Muscle of leg (tissue), 3 donors: ENCODE measurements at regions not wholly inside any gene's neighbourhood (a gene's known extent, or its start where the extent isn't known, plus 50 kb on each side); places are given as distances from the start of the nearest gene placed in this dataset.

ENCODE experiments used
- DNase-seq: peaks from one replicate; pipeline ENCODE4 v3.0.0; 2013
- H3K27ac ChIP-seq: one replicate; pipeline ENCODE4 v1.5.1; 2013; ENCODE audit warnings: mild to moderate bottlenecking, low read length, control low read depth
- H3K27me3 ChIP-seq: one replicate; pipeline ENCODE4 v1.6.1; 2013; ENCODE audit warnings: low read length; ENCODE audit not compliant: control insufficient read depth, insufficient read depth
- H3K36me3 ChIP-seq: one replicate; pipeline ENCODE4 v1.6.1; 2013; ENCODE audit warnings: low read length; ENCODE audit not compliant: control insufficient read depth, insufficient read depth
- H3K4me1 ChIP-seq: one replicate; pipeline ENCODE4 v1.6.1; 2013; ENCODE audit warnings: low read length; ENCODE audit not compliant: control insufficient read depth, insufficient read depth
- H3K4me3 ChIP-seq: one replicate; pipeline ENCODE4 v1.5.1; 2013; ENCODE audit warnings: low read length, control low read depth
- H3K9me3 ChIP-seq: replicated peaks from 2 replicates; pipeline ENCODE4 v1.6.1; 2013; ENCODE audit warnings: low read depth, low read length; ENCODE audit not compliant: control insufficient read depth
- WGBS: methylation state at CpG from one replicate; pipeline ENCODE4 v1.1.5; 2013; ENCODE audit warnings: missing lambda C conversion rate; ENCODE audit not compliant: insufficient coverage; 5-methylcytosine and 5-hydroxymethylcytosine counted together

- Histone ChIP-seq H3K4me3 (no peak overlapping the region), H3K27me3 (no peaks in the 10 kb centered on the region), H3K36me3 (no peaks in the 10 kb centered on the region), H3K9me3 (no peaks in the 10 kb centered on the region), H3K27ac (no peak overlapping the region), H3K4me1 (no peaks in the 10 kb centered on the region)
- WGBS = 75% methylated on average over 2 of the region's 3 CpGs
- DNase-seq = no peak
Observed at GRCh38 chr13:59332966-59333365, 830.8 kb downstream of the DIAPH3 start.

GRCh38 chr13:59337070-59337469 lies 826.7 kb downstream of the DIAPH3 start:
- DNase-seq = peak; percentile 94
- no CpG with 5 or more reads among the region's 4 CpGs for WGBS
- Histone ChIP-seq H3K27ac (peak overlapping the region; percentile 80), H3K27me3 (no peaks in the 10 kb centered on the region), H3K4me1 (peaks cover 3% of the 10 kb centered on the region), H3K36me3 (no peaks in the 10 kb centered on the region), H3K9me3 (no peaks in the 10 kb centered on the region), H3K4me3 (no peak overlapping the region)

GRCh38 chr13:59340151-59340550 lies 823.6 kb downstream of the DIAPH3 start:
- Histone ChIP-seq H3K36me3 (no peaks in the 10 kb centered on the region), H3K27me3 (no peaks in the 10 kb centered on the region), H3K9me3 (no peaks in the 10 kb centered on the region), H3K4me3 (no peak overlapping the region), H3K27ac (no peak overlapping the region), H3K4me1 (peaks cover 5% of the 10 kb centered on the region)
- WGBS = no CpG with 5 or more reads among the region's 5 CpGs
- DNase-seq = no peak

DNA sequence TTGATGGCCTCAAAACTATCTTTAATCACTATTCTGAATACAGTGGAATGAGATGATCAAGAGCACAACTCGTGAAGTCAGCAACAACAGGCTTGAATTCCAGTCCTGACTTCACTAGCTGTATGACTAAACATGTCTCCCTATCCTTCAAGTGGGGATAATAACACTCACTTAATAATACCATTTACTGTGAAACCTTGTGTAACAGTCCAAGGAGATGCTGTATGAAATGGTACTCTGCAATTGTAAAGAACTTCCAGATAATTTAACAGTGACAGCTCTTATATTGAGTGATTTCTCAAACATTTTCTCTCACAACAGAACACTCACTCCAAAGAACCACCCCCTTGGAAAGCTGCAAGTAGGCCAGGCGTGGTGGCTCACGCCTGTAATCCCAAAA lies 823.1 kb downstream of the DIAPH3 start:
- Histone ChIP-seq H3K27ac (no peak overlapping the region), H3K4me3 (no peak overlapping the region), H3K36me3 (no peaks in the 10 kb centered on the region), H3K9me3 (no peaks in the 10 kb centered on the region), H3K27me3 (no peaks in the 10 kb centered on the region), H3K4me1 (peaks cover 8% of the 10 kb centered on the region)
- 100% methylated on average over 1 of the region's 3 CpGs for WGBS
- no peak for DNase-seq

- Histone ChIP-seq H3K4me3 (no peak overlapping the region), H3K27me3 (no peaks in the 10 kb centered on the region), H3K36me3 (no peaks in the 10 kb centered on the region), H3K4me1 (peaks cover 10% of the 10 kb centered on the region), H3K27ac (peak overlapping the region; percentile 65), H3K9me3 (no peaks in the 10 kb centered on the region)
- DNase-seq = peak; percentile 57
- 80% methylated on average over 1 of the region's 5 CpGs for WGBS
Observed at GRCh38 chr13:59342400-59342799, 821.3 kb downstream of the DIAPH3 start.

GRCh38 chr13:59343132-59343531 lies 820.6 kb downstream of the DIAPH3 start:
- H3K9me3 ChIP-seq = no peaks in the 10 kb centered on the region
- H3K27me3 ChIP-seq = no peaks in the 10 kb centered on the region
- no peak overlapping the region for H3K4me3 ChIP-seq
- H3K27ac ChIP-seq = peak overlapping the region; percentile 39
- no peak for DNase-seq
- no CpG with 5 or more reads among the region's 3 CpGs for WGBS
- peaks cover 10% of the 10 kb centered on the region for H3K4me1 ChIP-seq
- H3K36me3 ChIP-seq = no peaks in the 10 kb centered on the region

DNA sequence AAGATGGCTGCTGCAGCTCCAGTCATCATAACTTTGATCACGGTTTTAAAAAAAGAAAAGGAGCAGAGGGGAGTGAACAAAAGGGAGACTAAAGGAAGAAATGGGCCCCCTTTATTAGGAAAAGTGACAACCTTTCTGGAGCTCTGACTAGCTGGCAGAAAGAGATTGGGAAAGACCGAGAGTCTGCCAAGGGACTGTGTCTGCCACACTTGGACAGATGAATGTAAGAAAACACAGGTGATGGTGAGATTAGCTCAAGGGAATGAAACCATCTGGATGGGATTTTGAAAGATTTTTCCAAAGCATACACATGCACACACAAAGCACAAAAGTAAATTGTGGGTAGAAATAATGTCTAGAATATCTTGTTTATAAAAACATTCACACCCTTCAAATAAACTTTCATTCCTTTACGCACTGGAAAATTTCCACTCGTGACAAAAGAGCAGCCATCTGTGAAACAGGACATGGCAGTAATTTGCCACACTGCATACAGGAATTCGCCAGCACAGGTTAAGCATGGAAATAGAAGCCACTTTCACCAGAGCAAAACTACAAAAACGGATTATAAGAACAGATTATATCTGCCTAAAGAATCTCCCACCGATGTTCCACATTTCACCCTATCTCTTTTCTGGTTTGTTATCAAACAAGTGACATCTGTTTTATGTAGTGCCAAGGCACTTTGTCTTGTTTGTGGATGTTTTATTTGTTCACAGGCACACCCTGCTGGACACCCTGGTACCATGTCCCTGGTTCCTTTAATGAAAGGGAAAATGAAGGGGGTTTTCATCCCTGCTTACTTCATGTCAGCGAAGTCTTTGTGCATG lies 819.5 kb downstream of the DIAPH3 start:
- Histone ChIP-seq H3K36me3 (no peaks in the 10 kb centered on the region), H3K27me3 (no peaks in the 10 kb centered on the region), H3K4me3 (no peak overlapping the region), H3K9me3 (no peaks in the 10 kb centered on the region), H3K27ac (no peak overlapping the region), H3K4me1 (peaks cover 10% of the 10 kb centered on the region)
- DNase-seq = no peak
- WGBS = 87% methylated on average over 4 of the region's 8 CpGs

DNA sequence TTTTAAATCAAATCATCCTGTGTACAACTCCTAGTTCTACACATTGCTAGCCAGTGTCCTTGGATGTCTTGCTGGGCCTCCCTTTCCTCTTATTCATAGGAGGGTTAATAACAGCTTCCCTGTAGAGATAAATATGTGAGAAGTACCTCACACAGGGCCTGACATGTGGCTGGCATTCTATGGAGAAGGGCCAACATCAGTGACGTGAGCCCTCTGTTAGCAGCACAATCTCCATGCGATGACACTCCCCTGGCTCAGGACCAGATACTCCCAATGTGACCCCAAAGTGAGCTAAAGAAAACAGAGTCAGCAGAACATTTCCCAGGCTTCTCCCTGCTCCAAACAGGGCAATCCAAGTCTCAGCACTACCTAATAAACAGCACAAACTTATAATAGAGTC lies 818.4 kb downstream of the DIAPH3 start:
- no peaks in the 10 kb centered on the region for H3K36me3 ChIP-seq
- WGBS = 48% methylated on average over 2 of the region's 2 CpGs
- no peak overlapping the region for H3K4me3 ChIP-seq
- H3K27ac ChIP-seq = peak overlapping the region; percentile 43
- peaks cover 10% of the 10 kb centered on the region for H3K4me1 ChIP-seq
- no peaks in the 10 kb centered on the region for H3K9me3 ChIP-seq
- peak; percentile 65 for DNase-seq
- H3K27me3 ChIP-seq = no peaks in the 10 kb centered on the region

DNA sequence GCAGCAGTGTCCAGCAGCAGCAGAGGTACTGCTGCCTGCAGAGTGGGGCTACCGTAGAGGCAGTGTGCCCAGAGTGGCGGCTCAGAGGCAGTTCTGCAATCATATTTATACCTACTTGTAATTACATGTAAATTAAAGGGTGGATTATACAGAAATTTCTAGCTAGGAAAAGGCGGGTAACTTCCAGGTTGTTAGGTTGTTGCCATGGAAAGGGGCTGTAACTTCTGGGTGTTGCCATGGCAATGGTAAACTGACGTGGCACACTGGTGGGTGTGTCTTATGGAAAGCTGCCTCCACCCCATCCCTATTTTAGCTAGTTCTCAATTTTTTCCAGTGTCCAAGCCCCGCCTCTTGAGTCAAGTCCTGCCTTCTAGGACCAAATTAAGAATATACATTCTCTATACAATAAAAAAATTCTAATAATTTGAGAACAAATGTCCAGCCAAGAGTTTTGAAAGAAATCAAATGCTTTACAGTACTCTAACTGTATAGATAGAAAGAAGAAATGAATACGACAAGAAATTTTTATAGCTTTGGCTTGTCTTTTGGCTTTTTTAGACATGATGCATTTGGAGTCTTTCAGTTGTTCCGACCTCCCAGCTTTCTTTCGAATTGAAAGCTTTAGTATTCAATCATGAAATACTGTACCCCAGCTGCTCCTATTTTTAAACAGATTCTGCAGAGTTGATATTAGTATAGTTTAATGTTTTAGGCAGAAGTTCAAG lies 816.6 kb downstream of the DIAPH3 start:
- Histone ChIP-seq H3K36me3 (no peaks in the 10 kb centered on the region), H3K27me3 (no peaks in the 10 kb centered on the region), H3K27ac (peak overlapping the region; percentile 80), H3K4me1 (peaks cover 7% of the 10 kb centered on the region), H3K4me3 (no peak overlapping the region), H3K9me3 (no peaks in the 10 kb centered on the region)
- peak; percentile 91 for DNase-seq
- no CpG with 5 or more reads among the region's 8 CpGs for WGBS

GRCh38 chr13:59348617-59349016 lies 815.1 kb downstream of the DIAPH3 start:
- no peaks in the 10 kb centered on the region for H3K27me3 ChIP-seq
- no CpG with 5 or more reads among the region's 1 CpG for WGBS
- peak; percentile 67 for DNase-seq
- H3K27ac ChIP-seq = no peak overlapping the region
- H3K9me3 ChIP-seq = no peaks in the 10 kb centered on the region
- peaks cover 7% of the 10 kb centered on the region for H3K4me1 ChIP-seq
- H3K4me3 ChIP-seq = no peak overlapping the region
- H3K36me3 ChIP-seq = no peaks in the 10 kb centered on the region
